HL-60 (cell line): ENCODE measurements at regions not wholly inside any gene's neighbourhood (a gene's known extent, or its start where the extent isn't known, plus 50 kb on each side); places are given as distances from the start of the nearest gene placed in this dataset.

Source experiments
- DNase-seq, 2 experiments: peaks; one replicate each; pipeline ENCODE4 v3.0.0-alpha.2; 2010 to 2020; ENCODE audit warnings: low read depth in 1 of 2, low spot score in 1 of 2
- H3K27ac ChIP-seq: fragments of 250-450 bp; sonication (Bioruptor Pico); replicated peaks from 2 replicates; pipeline ENCODE4 v1.5.1; 2020; ENCODE audit warnings: mild to moderate bottlenecking, moderate library complexity
- H3K27me3 ChIP-seq: fragments of 250-450 bp; sonication (Bioruptor Pico); 2 replicates; pipeline ENCODE4 v1.5.1; 2021; ENCODE audit warnings: mild to moderate bottlenecking, moderate library complexity; ENCODE audit not compliant: insufficient read depth, poor library complexity, severe bottlenecking
- H3K4me3 ChIP-seq: replicated peaks from 2 replicates; pipeline ENCODE4 v1.5.1; 2011; ENCODE audit warnings: mild to moderate bottlenecking, control low read depth, low read length; ENCODE audit not compliant: insufficient read depth
- CTCF ChIP-seq: IDR thresholded peaks from one replicate; pipeline ENCODE4 v1.5.1; 2011; ENCODE audit warnings: low read length, control low read depth, inconsistent platforms; ENCODE audit not compliant: insufficient read depth
- GABPA ChIP-seq: IDR thresholded peaks from 2 replicates; pipeline ENCODE4 v1.6.1; 2012; ENCODE audit warnings: low read depth
- POLR2AphosphoS5 ChIP-seq: IDR thresholded peaks from 2 replicates; pipeline ENCODE4 v1.6.1; 2012; ENCODE audit warnings: low read depth
- REST ChIP-seq: IDR thresholded peaks from 2 replicates; pipeline ENCODE4 v1.6.1; 2012; ENCODE audit warnings: low read depth; ENCODE audit not compliant: insufficient replicate concordance
- SPI1 ChIP-seq: IDR thresholded peaks from 2 replicates; pipeline ENCODE4 v1.6.1; 2012; ENCODE audit warnings: low read depth, mild to moderate bottlenecking, borderline replicate concordance

GRCh38 chr10:121357401-121357800, 240.8 kb downstream of the FGFR2 start:
- H3K4me3 ChIP-seq = no peak overlapping the region
- no peak for DNase-seq
- TF ChIP-seq POLR2AphosphoS5 = no peak
- no peak for TF ChIP-seq CTCF
- no peak for TF ChIP-seq SPI1
- TF ChIP-seq GABPA = no peak
- no peak for TF ChIP-seq REST
- H3K27me3 ChIP-seq = no peaks in the 10 kb centered on the region
- no peak overlapping the region for H3K27ac ChIP-seq

GRCh38 chr10:121362026-121362425, 236.2 kb downstream of the FGFR2 start:
- no peak for DNase-seq
- no peak overlapping the region for H3K4me3 ChIP-seq

GRCh38 chr10:121365566-121365965, 232.7 kb downstream of the FGFR2 start:
- DNase-seq = no peak
- Histone ChIP-seq H3K27ac (no peak overlapping the region), H3K4me3 (no peak overlapping the region), H3K27me3 (no peaks in the 10 kb centered on the region)
- no peak for TF ChIP-seq SPI1
- no peak for TF ChIP-seq GABPA
- no peak for TF ChIP-seq REST
- no peak for TF ChIP-seq POLR2AphosphoS5

More at GRCh38 chr10:121362026-121362425, 236.2 kb downstream of the FGFR2 start:
- H3K27me3 ChIP-seq = no peaks in the 10 kb centered on the region
- no peak overlapping the region for H3K27ac ChIP-seq
- no peak for TF ChIP-seq POLR2AphosphoS5
- TF ChIP-seq REST = no peak
- TF ChIP-seq CTCF = no peak
- TF ChIP-seq GABPA = no peak
- TF ChIP-seq SPI1 = no peak
